ENCODE measurements at regions not wholly inside any gene's neighbourhood (a gene's known extent, or its start where the extent isn't known, plus 50 kb on each side); places are given as distances from the start of the nearest gene placed in this dataset.

DNA sequence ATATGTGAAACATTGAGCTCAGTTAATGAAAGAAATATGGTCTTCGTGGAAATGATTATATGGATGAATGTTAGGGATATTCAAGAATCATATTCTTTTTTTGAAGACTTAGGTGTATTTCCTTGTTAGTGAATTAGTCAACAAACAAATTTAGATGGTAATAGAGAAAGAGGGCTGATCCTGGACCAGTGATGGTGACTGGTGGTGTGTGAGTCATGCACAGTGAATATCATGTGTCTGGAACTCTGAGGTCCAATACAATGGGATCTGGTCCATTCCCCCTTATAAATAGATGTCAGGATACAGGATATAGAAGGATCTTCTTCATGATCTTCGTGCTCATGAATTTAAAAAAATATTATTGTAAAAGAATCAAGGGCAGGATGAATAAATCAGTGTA is 64.4 kb upstream of the RTL1 start:
- no peak for TF ChIP-seq EZH2 (IDR thresholded peaks at IDR 0.05; ENCODE audit: borderline replicate concordance, low read depth, low read length, poor library complexity, severe bottlenecking)
- TF ChIP-seq CTCF (conservative IDR thresholded peaks at IDR 0.05; ENCODE audit: low read depth, low read length) = no peak

Measured in A673 (cell line).